Colonic mucosa (tissue), 4 donors: ENCODE measurements at regions not wholly inside any gene's neighbourhood (a gene's known extent, or its start where the extent isn't known, plus 50 kb on each side); places are given as distances from the start of the nearest gene placed in this dataset.

ENCODE experiments used
- DNase-seq: peaks from one replicate; pipeline ENCODE4 v3.0.0-alpha.2; 2020
- H3K27ac ChIP-seq: fragments of 200-600 bp; one replicate; pipeline ENCODE4 v1.8.0; 2021
- H3K27me3 ChIP-seq: fragments of 200-600 bp; one replicate; pipeline ENCODE4 v1.8.0; 2021
- H3K36me3 ChIP-seq: fragments of 200-600 bp; one replicate; pipeline ENCODE4 v1.8.0; 2021
- H3K4me1 ChIP-seq: fragments of 200-600 bp; one replicate; pipeline ENCODE4 v1.8.0; 2021; ENCODE audit warnings: mild to moderate bottlenecking
- H3K4me3 ChIP-seq: fragments of 200-600 bp; one replicate; pipeline ENCODE4 v1.8.0; 2021
- H3K9ac ChIP-seq, 2 donors: one replicate each; pipeline ENCODE4 v1.7.0; 2013; ENCODE audit warnings: control low read depth in 2 of 2, low read depth in 2 of 2, low read length in 2 of 2
- H3K9me3 ChIP-seq: fragments of 200-600 bp; one replicate; pipeline ENCODE4 v1.8.0; 2021
- CTCF ChIP-seq: fragments of 200-600 bp; IDR thresholded peaks from one replicate; pipeline ENCODE4 v1.8.0; 2022; ENCODE audit warnings: antibody characterized with exemption, mild to moderate bottlenecking
- intact Hi-C: fragments of 100-400 bp; cut with DNase I; formaldehyde crosslinking; loops from one replicate; pipeline ENCODE4 v1.14.1; 2022
- donor health status: healthy.
- donor health status: DM: no; HTN: no; CAD: no.
- donor health status: DM: no; HTN: no; CAD: no.

GRCh38 chr11:19526119-19526518, 186.5 kb upstream of the NAV2 start:
- Histone ChIP-seq H3K9me3 (no peaks in the 10 kb centered on the region), H3K4me1 (no peaks in the 10 kb centered on the region), H3K36me3 (no peaks in the 10 kb centered on the region), H3K27ac (no peak overlapping the region), H3K9ac (no peak overlapping the region), H3K27me3 (no peaks in the 10 kb centered on the region), H3K4me3 (no peak overlapping the region)
- TF ChIP-seq CTCF: no peak
- no peak for DNase-seq
- intact Hi-C loops: no loop called here

- Histone ChIP-seq H3K9me3 (no peaks in the 10 kb centered on the region), H3K36me3 (no peaks in the 10 kb centered on the region), H3K27me3 (no peaks in the 10 kb centered on the region), H3K27ac (no peak overlapping the region), H3K9ac (no peak overlapping the region), H3K4me3 (no peak overlapping the region), H3K4me1 (no peaks in the 10 kb centered on the region)
- DNase-seq: no peak
- no peak for TF ChIP-seq CTCF
- intact Hi-C loops: no loop called here
Observed at GRCh38 chr11:19525714-19526113, 186.9 kb upstream of the NAV2 start.

GRCh38 chr11:19525276-19525675, 187.4 kb upstream of the NAV2 start:
- Histone ChIP-seq H3K27ac (no peak overlapping the region), H3K36me3 (no peaks in the 10 kb centered on the region), H3K4me3 (no peak overlapping the region), H3K27me3 (no peaks in the 10 kb centered on the region), H3K9ac (no peak overlapping the region), H3K4me1 (no peaks in the 10 kb centered on the region), H3K9me3 (no peaks in the 10 kb centered on the region)
- no peak for TF ChIP-seq CTCF
- no peak for DNase-seq
- intact Hi-C loops: no loop called here

- H3K4me3 ChIP-seq: no peak overlapping the region
- intact Hi-C loops: no loop called here
- H3K9ac ChIP-seq: no peak overlapping the region
- no peaks in the 10 kb centered on the region for H3K4me1 ChIP-seq
- no peak for TF ChIP-seq CTCF
- H3K9me3 ChIP-seq: no peaks in the 10 kb centered on the region
- H3K27me3 ChIP-seq: no peaks in the 10 kb centered on the region
- no peak overlapping the region for H3K27ac ChIP-seq
- DNase-seq: no peak
- no peaks in the 10 kb centered on the region for H3K36me3 ChIP-seq
Observed at GRCh38 chr11:19524171-19524671, 188.4 kb upstream of the NAV2 start.

- Histone ChIP-seq H3K36me3 (no peaks in the 10 kb centered on the region), H3K9me3 (no peaks in the 10 kb centered on the region), H3K27ac (no peak overlapping the region), H3K9ac (no peak overlapping the region), H3K27me3 (no peaks in the 10 kb centered on the region), H3K4me3 (no peak overlapping the region), H3K4me1 (no peaks in the 10 kb centered on the region)
- intact Hi-C loops: no loop called here
- TF ChIP-seq CTCF: no peak
- no peak for DNase-seq
Observed at GRCh38 chr11:19520681-19521080, 192.0 kb upstream of the NAV2 start.
